ENCODE measurements at regions not wholly inside any gene's neighbourhood (a gene's known extent, or its start where the extent isn't known, plus 50 kb on each side); places are given as distances from the start of the nearest gene placed in this dataset.

DNA sequence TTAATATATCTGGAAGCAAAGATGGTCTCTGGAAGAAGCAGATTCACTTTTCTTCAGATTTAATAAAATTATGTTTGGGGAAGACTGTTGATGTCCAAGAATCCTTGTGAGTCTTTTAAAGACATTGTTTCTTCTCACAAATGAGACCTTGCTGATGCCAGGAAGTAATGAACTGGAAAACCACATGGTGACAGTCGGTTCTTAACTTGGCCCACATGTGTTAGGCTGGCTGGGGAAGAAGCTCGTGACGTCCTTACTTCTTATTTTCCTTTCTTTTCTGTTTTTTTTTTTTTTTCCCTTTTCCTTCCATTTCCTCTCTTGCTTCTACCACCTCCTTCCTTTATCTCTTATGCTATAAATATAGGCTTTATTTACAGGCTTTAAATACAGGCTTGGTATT lies 950.2 kb downstream of the BCL11B start:
- TF ChIP-seq, protein P1, sequence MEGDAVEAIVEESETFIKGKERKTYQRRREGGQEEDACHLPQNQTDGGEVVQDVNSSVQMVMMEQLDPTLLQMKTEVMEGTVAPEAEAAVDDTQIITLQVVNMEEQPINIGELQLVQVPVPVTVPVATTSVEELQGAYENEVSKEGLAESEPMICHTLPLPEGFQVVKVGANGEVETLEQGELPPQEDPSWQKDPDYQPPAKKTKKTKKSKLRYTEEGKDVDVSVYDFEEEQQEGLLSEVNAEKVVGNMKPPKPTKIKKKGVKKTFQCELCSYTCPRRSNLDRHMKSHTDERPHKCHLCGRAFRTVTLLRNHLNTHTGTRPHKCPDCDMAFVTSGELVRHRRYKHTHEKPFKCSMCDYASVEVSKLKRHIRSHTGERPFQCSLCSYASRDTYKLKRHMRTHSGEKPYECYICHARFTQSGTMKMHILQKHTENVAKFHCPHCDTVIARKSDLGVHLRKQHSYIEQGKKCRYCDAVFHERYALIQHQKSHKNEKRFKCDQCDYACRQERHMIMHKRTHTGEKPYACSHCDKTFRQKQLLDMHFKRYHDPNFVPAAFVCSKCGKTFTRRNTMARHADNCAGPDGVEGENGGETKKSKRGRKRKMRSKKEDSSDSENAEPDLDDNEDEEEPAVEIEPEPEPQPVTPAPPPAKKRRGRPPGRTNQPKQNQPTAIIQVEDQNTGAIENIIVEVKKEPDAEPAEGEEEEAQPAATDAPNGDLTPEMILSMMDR (IDR thresholded peaks at IDR 0.05; ENCODE audit: borderline replicate concordance, control extremely low read depth, extremely low read depth, insufficient read depth, missing control alignments), result no peak
- DNase-seq (ENCODE audit: low spot score), result no peak
- in situ Hi-C loops (cut with MboI; ENCODE audit: low sequenced_read_pairs, unreplicated experiment), result no loop called here

DNA sequence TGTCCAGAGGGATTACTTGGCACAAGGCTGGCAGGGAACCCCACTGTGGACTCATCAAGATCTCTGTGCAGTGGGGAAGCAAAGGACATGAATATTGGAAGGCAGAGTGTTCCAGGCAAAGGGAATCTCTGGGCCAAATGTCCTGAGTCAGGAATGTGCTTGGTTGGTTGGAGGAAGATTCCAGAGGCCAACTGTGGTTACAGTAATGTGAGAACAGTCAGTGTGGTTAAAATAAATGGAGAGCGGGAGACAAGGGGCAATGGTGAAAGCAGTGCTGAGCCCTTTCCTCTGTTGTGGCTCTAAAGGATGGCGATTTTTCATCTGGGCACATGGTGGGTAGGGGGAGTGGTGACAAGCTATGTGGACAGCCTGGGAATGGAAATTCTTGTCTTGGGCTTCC lies 948.2 kb downstream of the BCL11B start:
- TF ChIP-seq, protein P1 (IDR thresholded peaks at IDR 0.05; ENCODE audit: borderline replicate concordance, control extremely low read depth, extremely low read depth, insufficient read depth, missing control alignments), result no peak

DNA sequence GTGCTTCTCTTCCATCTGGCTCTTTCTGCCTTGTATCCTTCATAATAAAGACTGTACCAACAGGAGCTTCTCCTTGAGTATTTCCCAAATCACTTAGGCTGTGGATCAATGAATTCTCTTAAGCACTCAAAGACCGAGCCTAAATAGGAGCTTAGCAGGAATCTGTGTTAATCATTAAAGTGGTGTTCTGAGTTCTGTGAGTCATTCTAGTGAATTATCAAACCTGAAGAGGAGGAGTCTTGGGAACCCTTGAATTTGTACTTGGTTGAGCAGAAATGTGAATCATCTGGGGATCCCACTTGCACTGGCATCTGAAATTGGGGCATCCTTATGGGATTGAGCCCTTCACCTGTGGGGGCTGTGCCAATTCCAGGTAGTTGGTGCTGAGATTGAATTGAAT lies 946.2 kb downstream of the BCL11B start:
- TF ChIP-seq, protein P1 (IDR thresholded peaks at IDR 0.05; ENCODE audit: borderline replicate concordance, control extremely low read depth, extremely low read depth, insufficient read depth, missing control alignments), result no peak
- in situ Hi-C loops (cut with MboI; ENCODE audit: low sequenced_read_pairs, unreplicated experiment), result no loop called here
- DNase-seq (ENCODE audit: low spot score), result no peak

More for the DNA sequence above, 948.2 kb downstream of the BCL11B start:
- DNase-seq (ENCODE audit: low spot score), result no peak
- in situ Hi-C loops (cut with MboI; ENCODE audit: low sequenced_read_pairs, unreplicated experiment), result no loop called here

DNA sequence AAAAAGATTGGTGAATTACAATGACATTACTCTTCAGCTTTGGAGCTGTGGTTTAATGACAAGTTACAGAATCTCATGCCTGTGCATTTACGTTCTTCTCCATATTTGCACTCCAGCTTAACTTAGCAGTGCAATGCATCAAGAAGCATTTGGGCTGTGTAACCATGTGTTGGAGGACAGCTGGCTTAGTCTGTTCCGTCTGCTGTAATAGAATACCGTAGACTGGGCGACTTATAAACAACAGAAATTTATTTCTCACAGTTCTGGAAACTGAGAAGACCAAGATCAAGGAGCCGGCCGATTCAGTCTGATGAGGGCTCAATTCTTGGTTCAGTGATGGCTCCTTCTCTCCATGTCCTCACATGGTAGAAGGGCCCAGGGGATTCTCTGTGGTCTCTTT lies 943.5 kb downstream of the BCL11B start:
- TF ChIP-seq, protein P1 (IDR thresholded peaks at IDR 0.05; ENCODE audit: borderline replicate concordance, control extremely low read depth, extremely low read depth, insufficient read depth, missing control alignments), result no peak
- in situ Hi-C loops (cut with MboI; ENCODE audit: low sequenced_read_pairs, unreplicated experiment), result no loop called here
- no peak for DNase-seq (ENCODE audit: low spot score)

DNA sequence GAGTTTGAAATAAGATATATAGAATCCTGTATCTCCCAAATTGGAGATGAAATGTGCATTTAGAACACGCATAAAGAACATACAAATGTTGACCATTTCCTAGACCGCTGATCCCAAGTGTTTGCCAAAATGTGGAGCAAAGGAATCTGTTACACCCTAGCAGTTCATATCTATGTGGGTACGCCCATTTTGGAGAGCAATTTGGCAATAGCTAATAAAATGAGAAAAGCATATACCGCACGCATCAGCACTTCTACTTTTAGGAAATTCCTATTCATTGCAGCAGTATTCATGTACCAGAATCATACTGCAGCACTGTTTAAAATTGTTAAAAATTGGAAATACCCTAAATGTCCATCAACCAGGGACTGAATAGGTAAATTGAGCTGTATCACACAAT lies 937.8 kb downstream of the BCL11B start:
- in situ Hi-C loops (cut with MboI; ENCODE audit: low sequenced_read_pairs, unreplicated experiment), result no loop called here
- DNase-seq (ENCODE audit: low spot score), result no peak
- TF ChIP-seq, protein P1 (IDR thresholded peaks at IDR 0.05; ENCODE audit: borderline replicate concordance, control extremely low read depth, extremely low read depth, insufficient read depth, missing control alignments), result no peak

DNA sequence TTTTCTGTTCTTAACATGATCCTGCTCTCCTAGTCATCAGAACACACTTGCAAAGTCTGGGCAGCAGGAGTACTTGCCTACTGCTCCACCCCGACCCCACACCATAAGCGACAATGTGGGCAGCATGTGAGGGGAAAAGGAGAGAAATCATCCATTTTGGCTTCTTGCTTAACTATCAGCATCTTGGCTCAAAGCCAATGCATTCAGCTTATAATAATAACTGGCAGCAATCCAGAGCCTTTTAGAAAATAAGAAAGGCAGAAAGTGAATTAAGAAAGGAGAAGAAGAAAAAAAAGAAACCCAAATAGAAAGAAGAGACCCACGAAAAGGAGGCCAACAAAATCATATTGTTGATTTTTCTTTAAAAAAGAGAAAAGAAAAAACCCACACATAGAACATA lies 930.8 kb downstream of the BCL11B start:
- DNase-seq (ENCODE audit: low spot score), result no peak
- in situ Hi-C loops (cut with MboI; ENCODE audit: low sequenced_read_pairs, unreplicated experiment), result no loop called here
- TF ChIP-seq, protein P1 (IDR thresholded peaks at IDR 0.05; ENCODE audit: borderline replicate concordance, control extremely low read depth, extremely low read depth, insufficient read depth, missing control alignments), result no peak

DNA sequence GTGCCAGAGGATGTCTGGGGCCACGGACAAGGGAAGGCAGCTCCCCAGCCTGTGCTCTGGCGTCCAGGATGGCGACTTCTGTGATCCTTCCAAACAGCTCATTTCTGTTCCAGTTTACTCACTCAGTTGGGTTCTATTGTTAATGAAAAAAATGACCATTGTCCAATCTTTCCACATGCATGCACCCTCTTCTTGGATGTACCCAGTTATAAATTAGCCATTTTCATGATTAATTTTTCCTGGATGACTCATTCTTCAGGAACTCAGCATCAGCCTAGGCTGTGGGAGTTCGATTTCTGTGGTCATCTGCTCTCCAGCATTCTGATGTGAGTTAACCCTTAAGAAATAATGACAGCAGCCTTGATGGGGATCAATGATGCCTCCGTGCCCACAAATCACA lies 926.8 kb downstream of the BCL11B start:
- no peak for DNase-seq (ENCODE audit: low spot score)
- in situ Hi-C loops (cut with MboI; ENCODE audit: low sequenced_read_pairs, unreplicated experiment), result no loop called here
- TF ChIP-seq, protein P1 (IDR thresholded peaks at IDR 0.05; ENCODE audit: borderline replicate concordance, control extremely low read depth, extremely low read depth, insufficient read depth, missing control alignments), result no peak
